Forelimb muscle (tissue), 1 donor: ENCODE measurements at regions not wholly inside any gene's neighbourhood (a gene's known extent, or its start where the extent isn't known, plus 50 kb on each side); places are given as distances from the start of the nearest gene placed in this dataset.
"Not testable (repeated sequence)": the region's sequence is repeated elsewhere in the genome, so short reads cannot be mapped to it uniquely, and the experiment has no call there.

Source experiments
- DNase-seq: peaks from one replicate; pipeline ENCODE4 v3.0.0-alpha.2; 2013; ENCODE audit warnings: low read depth

- DNase-seq = no peak
Observed at GRCh38 chr13:63546524-63546923, 2130.9 kb upstream of the PCDH20 start.

- DNase-seq = no peak
Observed at GRCh38 chr13:63542770-63543169, 2127.1 kb upstream of the PCDH20 start.

- no peak for DNase-seq
Observed at GRCh38 chr13:63541336-63541735, 2125.7 kb upstream of the PCDH20 start.

- no peak for DNase-seq
Observed at GRCh38 chr13:63540061-63540460, 2124.4 kb upstream of the PCDH20 start.

- DNase-seq = peak; percentile 70
Observed at GRCh38 chr13:63517371-63517770, 2101.7 kb upstream of the PCDH20 start.

GRCh38 chr13:63516124-63516523 is 2100.5 kb upstream of the PCDH20 start:
- no peak for DNase-seq

GRCh38 chr13:63514886-63515285 is 2099.2 kb upstream of the PCDH20 start:
- DNase-seq = no peak

GRCh38 chr13:63512095-63512494 is 2096.4 kb upstream of the PCDH20 start:
- no peak for DNase-seq

- DNase-seq = no peak
Observed at GRCh38 chr13:63501702-63502101, 2086.1 kb upstream of the PCDH20 start.

- no peak for DNase-seq
Observed at GRCh38 chr13:63497601-63498000, 2082.0 kb upstream of the PCDH20 start.

GRCh38 chr13:63492604-63493003 is 2077.0 kb upstream of the PCDH20 start:
- DNase-seq = no peak

GRCh38 chr13:63490149-63490548 is 2074.5 kb upstream of the PCDH20 start:
- DNase-seq = no peak

GRCh38 chr13:63481334-63481733 is 2065.7 kb upstream of the PCDH20 start:
- DNase-seq = no peak

GRCh38 chr13:63472711-63473110 is 2057.1 kb upstream of the PCDH20 start:
- DNase-seq = no peak

GRCh38 chr13:63463782-63464610 is 2048.3 kb upstream of the PCDH20 start:
- DNase-seq = no peak

- DNase-seq = no peak
Observed at GRCh38 chr13:63460462-63461090, 2044.9 kb upstream of the PCDH20 start.

- no peak for DNase-seq
Observed at GRCh38 chr13:63457186-63457585, 2041.5 kb upstream of the PCDH20 start.

GRCh38 chr13:63455938-63456337 is 2040.3 kb upstream of the PCDH20 start:
- DNase-seq = no peak

- no peak for DNase-seq
Observed at GRCh38 chr13:63449550-63449949, 2033.9 kb upstream of the PCDH20 start.

- no peak for DNase-seq
Observed at GRCh38 chr13:63448692-63449091, 2033.0 kb upstream of the PCDH20 start.

GRCh38 chr13:63446329-63446728 is 2030.7 kb upstream of the PCDH20 start:
- DNase-seq = no peak

GRCh38 chr13:63444225-63444624 is 2028.6 kb upstream of the PCDH20 start:
- DNase-seq = not testable (repeated sequence)

- no peak for DNase-seq
Observed at GRCh38 chr13:63438951-63439350, 2023.3 kb upstream of the PCDH20 start.
